Heart left ventricle (tissue), 13 donors: ENCODE measurements at regions not wholly inside any gene's neighbourhood (a gene's known extent, or its start where the extent isn't known, plus 50 kb on each side); places are given as distances from the start of the nearest gene placed in this dataset.
"Not testable (repeated sequence)": the region's sequence is repeated elsewhere in the genome, so short reads cannot be mapped to it uniquely, and the experiment has no call there.

Experiments used
- CTCF ChIP-seq, 12 donors: fragments of 200-600 bp; sonication (generic) in 4 of 12; IDR thresholded peaks; one replicate each; pipeline versions ENCODE4 v1.5.0 to v1.8.0; 2018 to 2022; ENCODE audit warnings: antibody characterized with exemption in 12 of 12, mild to moderate bottlenecking in 5 of 12
- POLR2A ChIP-seq, 2 donors: fragments of 450-650 bp; IDR thresholded peaks; one replicate each; pipeline ENCODE4 v1.6.1; 2017; ENCODE audit warnings: antibody characterized with exemption in 2 of 2, mild to moderate bottlenecking in 2 of 2, moderate library complexity in 2 of 2
- donor health status: ischemic (EF 13 %, LVEDD 7.1; RV severe dilation, severe dysfunction).
- donor health status: DM: no; HTN: yes; CAD: no.
- donor health status: DM: no; HTN: no; CAD: no.
- donor health status: ischemic (EF 25% LVEDD 6.9; RV normal size, moderate dysfunction).
- donor health status: ischemic (EF 25% LVEDD 5.7; RV mildly dilated, moderate dysfunction).
- donor health status: ischemic (EF 35%, LVEDD 5.7; RV mildly dilated, moderate dysfunction).
- donor health status: nonischemic (EF 11% LVEDD 7.7; RV severe dilation, severe dysfunction).
- donor health status: DM: yes; HTN: yes; CAD: no.
- donor health status: PGD.
- donor health status: ischemic (EF 29% LVEDD 5.4; RV normal size, mild dysfunction).
- donor health status: nonischemic (EF 23%, LVEDD 6.1; RV moderate dilation, normal function).

GRCh38 chr5:99534241-99534640 lies 605.4 kb upstream of the CHD1 start:
- TF ChIP-seq CTCF, POLR2A (IDR thresholded peaks at IDR 0.05): not testable (repeated sequence)
